Right cardiac atrium (tissue), 5 donors: ENCODE measurements at regions not wholly inside any gene's neighbourhood (a gene's known extent, or its start where the extent isn't known, plus 50 kb on each side); places are given as distances from the start of the nearest gene placed in this dataset.

Source experiments
- ATAC-seq, 2 donors: fragments of 200-7000 bp; cut with Tn5 transposase; one replicate each; pipeline versions ENCODE4 v1.8.0 to v1.9.1; 2020; ENCODE audit warnings: moderate library complexity in 2 of 2, mild to moderate bottlenecking in 1 of 2
- DNase-seq, 3 donors: peaks; one replicate each; pipeline ENCODE4 v3.0.0-alpha.2; 2020
- H3K27ac ChIP-seq: one replicate; pipeline ENCODE4 v1.5.1; 2013; ENCODE audit warnings: mild to moderate bottlenecking, low read length, control low read depth, moderate library complexity
- H3K27me3 ChIP-seq: one replicate; pipeline ENCODE4 v1.6.1; 2013; ENCODE audit not compliant: control insufficient read depth, insufficient read depth
- H3K4me1 ChIP-seq: one replicate; pipeline ENCODE4 v1.6.1; 2013; ENCODE audit warnings: low read length; ENCODE audit not compliant: control insufficient read depth, insufficient read depth
- H3K4me3 ChIP-seq: one replicate; pipeline ENCODE4 v1.5.1; 2013; ENCODE audit warnings: low read length, control low read depth
- H3K9me3 ChIP-seq: one replicate; pipeline ENCODE4 v1.6.1; 2013; ENCODE audit warnings: low read length; ENCODE audit not compliant: control insufficient read depth
- WGBS: extraction: QIAGEN DNeasy Blood & Tissue Kit; methylation state at CpG from one replicate; pipeline ENCODE4 v1.1.7; 2013; 5-methylcytosine and 5-hydroxymethylcytosine counted together
- intact Hi-C, 4 donors: fragments of 100-400 bp; cut with DNase I; formaldehyde crosslinking; loops; one replicate each; pipeline versions ENCODE4 v1.11.0 to v1.14.0; 2022 to 2023
- donor health status: healthy with polysubstance abuse.
- donor health status: DM: no; HTN: yes; CAD: no.
- donor health status: DM: no; HTN: no; CAD: no.
- donor health status: DM: no; HTN: yes; CAD: no; lungs with severe emphysema.
- donor health status: DM: yes; HTN: yes; CAD: no.

- no peak overlapping the region for H3K4me3 ChIP-seq
- 83% methylated on average over 3 of the region's 3 CpGs for WGBS
- H3K27ac ChIP-seq = no peak overlapping the region
- DNase-seq = no peak
- H3K9me3 ChIP-seq = no peaks in the 10 kb centered on the region
- no peaks in the 10 kb centered on the region for H3K4me1 ChIP-seq
- intact Hi-C loops = no loop called here
- no peaks in the 10 kb centered on the region for H3K27me3 ChIP-seq
- ATAC-seq = no peak
These were observed 497.1 kb upstream of the ARGLU1 start for GRCh38 chr13:107065036-107065435.

- DNase-seq (no peak), ATAC-seq (no peak)
- Histone ChIP-seq H3K27ac (no peak overlapping the region), H3K27me3 (no peaks in the 10 kb centered on the region), H3K9me3 (no peaks in the 10 kb centered on the region), H3K4me1 (peaks cover 2% of the 10 kb centered on the region), H3K4me3 (no peak overlapping the region)
- intact Hi-C loops = no loop called here
- 57% methylated on average over 3 of the region's 3 CpGs for WGBS
These were observed 489.2 kb upstream of the ARGLU1 start for GRCh38 chr13:107057028-107057631.

DNA sequence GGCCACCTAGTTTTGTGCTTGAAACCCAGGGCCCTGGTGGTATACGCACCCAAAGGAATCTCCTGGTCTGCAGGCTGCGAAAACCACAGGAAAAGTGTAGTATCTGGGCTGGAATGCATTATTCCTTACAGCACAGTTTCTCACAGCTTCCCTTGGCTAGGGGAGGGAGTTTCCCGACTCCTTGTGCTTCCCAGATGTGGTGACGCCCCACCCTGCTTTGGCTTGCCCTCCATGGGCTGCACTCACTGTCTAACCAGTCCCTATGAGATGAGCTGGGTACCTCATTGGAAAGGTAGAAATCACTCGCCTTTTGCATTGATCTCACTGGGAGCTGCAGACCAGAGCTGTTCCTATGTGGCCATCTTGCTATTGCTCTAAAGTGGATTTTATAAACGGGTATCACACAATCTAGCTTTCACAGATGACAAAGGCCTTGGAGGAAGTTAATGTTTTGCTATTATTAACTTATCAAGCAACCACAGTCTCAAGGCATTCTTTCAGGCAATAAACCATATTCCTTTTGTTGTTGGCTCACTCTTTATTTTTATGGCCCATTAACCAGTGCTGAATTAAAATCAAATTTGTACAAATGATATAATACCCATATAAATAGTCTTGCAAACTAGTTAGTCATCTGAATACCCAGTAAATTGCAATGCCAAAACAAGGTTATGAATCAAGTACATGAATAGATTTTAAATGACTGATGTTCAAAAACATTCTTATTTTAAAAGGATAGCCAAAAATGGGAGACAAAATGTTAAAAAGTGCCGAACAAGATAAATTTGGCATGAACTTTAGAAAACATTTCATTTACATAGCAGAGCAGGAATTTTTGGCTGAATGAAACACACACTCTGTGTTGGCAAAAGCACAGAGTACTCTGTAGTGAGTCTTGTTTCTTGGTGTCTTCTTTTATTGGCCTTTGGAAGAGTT lies 475.4 kb upstream of the ARGLU1 start:
- Histone ChIP-seq H3K27ac (no peak overlapping the region), H3K4me3 (no peak overlapping the region), H3K9me3 (no peaks in the 10 kb centered on the region), H3K27me3 (no peaks in the 10 kb centered on the region), H3K4me1 (no peaks in the 10 kb centered on the region)
- 53% methylated on average over 7 of the region's 7 CpGs for WGBS
- ATAC-seq = peak; percentile 24 to 47
- DNase-seq = peak in 2 of 3 donors; percentile 12 to 44
- intact Hi-C loops = no loop called here

GRCh38 chr13:107035778-107036177 lies 467.8 kb upstream of the ARGLU1 start:
- 55% methylated on average over 2 of the region's 2 CpGs for WGBS
- ATAC-seq = no peak
- no peak for DNase-seq
- Histone ChIP-seq H3K4me3 (no peak overlapping the region), H3K4me1 (no peaks in the 10 kb centered on the region), H3K27ac (no peak overlapping the region), H3K27me3 (no peaks in the 10 kb centered on the region), H3K9me3 (no peaks in the 10 kb centered on the region)
- intact Hi-C loops = no loop called here

DNA sequence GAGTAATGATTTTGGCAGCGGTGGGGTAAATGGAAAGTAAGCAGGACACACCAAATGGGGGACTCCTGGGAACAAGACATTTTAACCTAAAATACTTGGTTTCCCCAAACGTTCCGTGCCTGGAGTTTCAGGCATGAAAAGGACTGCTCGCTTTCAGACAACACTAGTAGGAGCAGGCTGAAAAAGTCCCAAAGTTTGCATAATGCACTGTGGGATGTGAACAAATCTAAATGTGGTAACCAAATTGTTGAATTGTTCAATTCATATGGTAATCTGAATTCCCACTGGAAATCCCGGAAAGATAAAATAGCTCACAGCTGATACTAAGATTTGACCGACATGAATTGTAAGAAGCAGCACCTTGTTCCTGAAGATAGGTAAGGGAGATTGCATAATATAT lies 467.2 kb upstream of the ARGLU1 start:
- 79% methylated on average over 6 of the region's 6 CpGs for WGBS
- intact Hi-C loops = no loop called here

DNA sequence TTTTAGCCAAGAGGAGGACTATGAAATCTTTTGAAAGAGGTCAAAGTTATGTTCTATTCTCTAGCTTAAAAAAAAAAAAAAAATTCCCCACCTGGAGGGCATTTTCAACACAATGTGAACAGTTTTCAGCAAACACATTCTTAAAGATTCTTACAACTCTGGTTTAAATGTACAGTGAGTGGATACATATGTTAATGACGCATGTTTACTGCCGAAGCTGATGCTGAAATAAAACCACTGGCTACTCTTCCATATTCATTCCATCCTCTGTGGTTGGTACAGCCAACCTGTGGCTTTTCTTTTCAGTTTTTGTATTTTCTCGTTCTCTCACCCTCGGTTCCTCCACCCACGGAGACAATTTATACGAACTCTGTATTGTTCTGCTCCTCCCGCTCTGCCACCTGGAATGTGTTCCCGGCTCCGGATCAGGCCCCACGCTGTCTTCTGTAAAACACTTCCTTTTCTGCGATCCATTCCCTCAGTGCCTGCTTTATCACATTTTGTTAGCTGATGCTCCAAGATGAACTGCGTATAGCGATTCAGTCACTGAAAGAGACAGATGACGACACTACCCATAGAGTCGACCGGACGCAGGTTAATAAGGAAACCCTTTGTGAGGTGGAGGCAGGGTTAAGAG lies 466.4 kb upstream of the ARGLU1 start:
- Histone ChIP-seq H3K4me3 (no peak overlapping the region), H3K9me3 (no peaks in the 10 kb centered on the region), H3K27ac (no peak overlapping the region), H3K4me1 (no peaks in the 10 kb centered on the region), H3K27me3 (no peaks in the 10 kb centered on the region)
- intact Hi-C loops = no loop called here
- DNase-seq (no peak), ATAC-seq (no peak)
- WGBS = 93% methylated on average over 17 of the region's 17 CpGs

More for the DNA sequence above, 467.2 kb upstream of the ARGLU1 start:
- Histone ChIP-seq H3K27ac (no peak overlapping the region), H3K4me1 (no peaks in the 10 kb centered on the region), H3K9me3 (no peaks in the 10 kb centered on the region), H3K27me3 (no peaks in the 10 kb centered on the region), H3K4me3 (no peak overlapping the region)
- DNase-seq = no peak
- ATAC-seq = no peak

DNA sequence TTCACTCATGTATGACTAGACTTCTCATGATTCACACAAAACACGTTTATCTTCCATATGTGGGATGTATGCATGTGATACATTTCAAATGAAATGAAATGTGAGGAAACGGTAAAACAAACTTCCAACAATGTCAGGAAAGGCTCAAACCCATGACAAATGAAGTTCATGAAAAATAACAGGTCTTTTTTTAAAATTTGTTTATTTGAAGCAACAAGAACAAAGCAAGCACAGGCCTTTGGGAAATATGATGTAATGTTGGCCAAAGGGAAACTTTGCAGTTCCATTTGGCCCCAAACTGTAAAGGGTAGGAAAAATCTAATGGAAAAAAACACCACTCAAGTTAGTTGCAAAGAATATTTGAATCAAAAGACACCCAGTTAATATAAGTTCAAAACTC lies 463.8 kb upstream of the ARGLU1 start:
- intact Hi-C loops = no loop called here
- ATAC-seq (no peak), DNase-seq (no peak)
- Histone ChIP-seq H3K27ac (no peak overlapping the region), H3K9me3 (no peaks in the 10 kb centered on the region), H3K4me3 (no peak overlapping the region), H3K4me1 (no peaks in the 10 kb centered on the region), H3K27me3 (no peaks in the 10 kb centered on the region)
- WGBS = 48% methylated on average over 2 of the region's 2 CpGs

- peak; percentile 19 to 43 for ATAC-seq
- 72% methylated on average over 8 of the region's 8 CpGs for WGBS
- H3K9me3 ChIP-seq = no peaks in the 10 kb centered on the region
- no peak overlapping the region for H3K27ac ChIP-seq
- no peaks in the 10 kb centered on the region for H3K4me1 ChIP-seq
- H3K4me3 ChIP-seq = no peak overlapping the region
- no peak for DNase-seq
- intact Hi-C loops = no loop called here
- no peaks in the 10 kb centered on the region for H3K27me3 ChIP-seq
These were observed 460.8 kb upstream of the ARGLU1 start for GRCh38 chr13:107028751-107029150.

GRCh38 chr13:107025991-107026390 lies 458.1 kb upstream of the ARGLU1 start:
- peak; percentile 67 to 78 (median 73) for DNase-seq
- peak; percentile 79 to 80 for ATAC-seq
- no peak overlapping the region for H3K4me3 ChIP-seq
- H3K27ac ChIP-seq = no peak overlapping the region
- intact Hi-C loops = no loop called here
- no peaks in the 10 kb centered on the region for H3K9me3 ChIP-seq
- no peaks in the 10 kb centered on the region for H3K27me3 ChIP-seq
- 29% methylated on average over 1 of the region's 1 CpG for WGBS
- no peaks in the 10 kb centered on the region for H3K4me1 ChIP-seq

GRCh38 chr13:107023335-107023734 lies 455.4 kb upstream of the ARGLU1 start:
- intact Hi-C loops = no loop called here
- DNase-seq (no peak), ATAC-seq (no peak)
- Histone ChIP-seq H3K27me3 (no peaks in the 10 kb centered on the region), H3K9me3 (no peaks in the 10 kb centered on the region), H3K27ac (no peak overlapping the region), H3K4me3 (no peak overlapping the region), H3K4me1 (no peaks in the 10 kb centered on the region)
- WGBS = 91% methylated on average over 2 of the region's 2 CpGs

GRCh38 chr13:107020393-107020792 lies 452.5 kb upstream of the ARGLU1 start:
- ATAC-seq = no peak
- intact Hi-C loops = no loop called here
- WGBS = 91% methylated on average over 7 of the region's 7 CpGs
- H3K27ac ChIP-seq = no peak overlapping the region
- H3K4me3 ChIP-seq = no peak overlapping the region
- H3K9me3 ChIP-seq = no peaks in the 10 kb centered on the region
- no peaks in the 10 kb centered on the region for H3K27me3 ChIP-seq
- DNase-seq = no peak
- H3K4me1 ChIP-seq = no peaks in the 10 kb centered on the region
